AG10803 (cell line): ENCODE measurements at regions not wholly inside any gene's neighbourhood (a gene's known extent, or its start where the extent isn't known, plus 50 kb on each side); places are given as distances from the start of the nearest gene placed in this dataset.

Experiments
- DNase-seq: peaks from one replicate; pipeline ENCODE4 v3.0.0; 2010; ENCODE audit warnings: low read depth
- H3K4me3 ChIP-seq: 2 replicates; pipeline ENCODE4 v1.5.1; 2011; ENCODE audit warnings: mild to moderate bottlenecking, low read length, control low read depth
- CTCF ChIP-seq: conservative IDR thresholded peaks from 2 replicates; pipeline ENCODE4 v1.5.1; 2011; ENCODE audit warnings: mild to moderate bottlenecking, low read length, control low read depth, inconsistent platforms

- DNase-seq = no peak
- H3K4me3 ChIP-seq = no peak overlapping the region
- TF ChIP-seq CTCF = no peak
These were observed 145.4 kb downstream of the NMUR2 start for GRCh38 chr5:152259702-152260101.

GRCh38 chr5:152256580-152256979 lies 148.5 kb downstream of the NMUR2 start:
- DNase-seq = no peak
- no peak overlapping the region for H3K4me3 ChIP-seq
- TF ChIP-seq CTCF = no peak

- H3K4me3 ChIP-seq = no peak overlapping the region
- no peak for DNase-seq
- TF ChIP-seq CTCF = no peak
These were observed 149.7 kb downstream of the NMUR2 start for GRCh38 chr5:152255411-152255810.

GRCh38 chr5:152247850-152248385 lies 157.2 kb downstream of the NMUR2 start:
- H3K4me3 ChIP-seq = no peak overlapping the region
- TF ChIP-seq CTCF = no peak
- DNase-seq = no peak

GRCh38 chr5:152246401-152246800 lies 158.7 kb downstream of the NMUR2 start:
- no peak overlapping the region for H3K4me3 ChIP-seq
- TF ChIP-seq CTCF = no peak
- DNase-seq = no peak

GRCh38 chr5:152237531-152237930 lies 167.5 kb downstream of the NMUR2 start:
- no peak for DNase-seq
- H3K4me3 ChIP-seq = no peak overlapping the region

GRCh38 chr5:152226191-152226590 lies 178.9 kb downstream of the NMUR2 start:
- no peak for TF ChIP-seq CTCF
- H3K4me3 ChIP-seq = no peak overlapping the region
- no peak for DNase-seq

More at GRCh38 chr5:152237531-152237930, 167.5 kb downstream of the NMUR2 start:
- no peak for TF ChIP-seq CTCF
